ENCODE measurements at regions not wholly inside any gene's neighbourhood (a gene's known extent, or its start where the extent isn't known, plus 50 kb on each side); places are given as distances from the start of the nearest gene placed in this dataset.

- TF ChIP-seq CHD1 (IDR thresholded peaks at IDR 0.05; ENCODE audit: low read depth, low read length) (no peak), RAD21 (IDR thresholded peaks at IDR 0.05 in 1 of 2, conservative IDR thresholded peaks at IDR 0.05 in 1 of 2; ENCODE audit: low read depth in 2 of 2, low read length in 2 of 2) (no peak), MAX (IDR thresholded peaks at IDR 0.05) (no peak), EZH2 (IDR thresholded peaks at IDR 0.05; ENCODE audit: low read depth, low read length, severe bottlenecking) (no peak), CTCF (IDR thresholded peaks at IDR 0.05; ENCODE audit: control extremely low read depth in 1 of 3, insufficient read depth in 1 of 3, low read depth in 1 of 3, low read length in 3 of 3) (no peak), ATF3 (IDR thresholded peaks at IDR 0.05; ENCODE audit: insufficient read depth, low read depth, low read length) (no peak), CREB1 (IDR thresholded peaks at IDR 0.05) (no peak), EP300 (IDR thresholded peaks at IDR 0.05; ENCODE audit: borderline replicate concordance in 1 of 2, low read depth in 2 of 2, low read length in 2 of 2) (no peak), POLR2AphosphoS5 (IDR thresholded peaks at IDR 0.05; ENCODE audit: low read depth, low read length) (no peak), JUN (IDR thresholded peaks at IDR 0.05; ENCODE audit: low read depth, low read length) (no peak), KDM1A (IDR thresholded peaks at IDR 0.05; ENCODE audit: borderline replicate concordance, low read length) (no peak), POLR2A (IDR thresholded peaks at IDR 0.05; ENCODE audit: control extremely low read depth in 1 of 2, low read depth in 2 of 2, low read length in 2 of 2) (no peak)
Measured at GRCh38 chr6:81998432-81998831, 246.0 kb upstream of the TENT5A start.

Measured in H1 (cell line).